Cardiac fibroblast (primary cell): ENCODE measurements at regions not wholly inside any gene's neighbourhood (a gene's known extent, or its start where the extent isn't known, plus 50 kb on each side); places are given as distances from the start of the nearest gene placed in this dataset.
"Not testable (repeated sequence)": the region's sequence is repeated elsewhere in the genome, so short reads cannot be mapped to it uniquely, and the experiment has no call there.

Source experiments
- DNase-seq, 2 donors: peaks; one replicate each; pipeline versions ENCODE4 v3.0.0 to v3.0.0-alpha.2; 2010; ENCODE audit warnings: low read depth in 2 of 2
- H3K4me3 ChIP-seq, 2 donors: replicated peaks in 1 of 2; 1 replicate in 1 of 2; 2 replicates in 1 of 2; pipeline ENCODE4 v1.5.1; 2011; ENCODE audit warnings: low read depth in 2 of 2, low read length in 2 of 2, mild to moderate bottlenecking in 2 of 2, moderate library complexity in 1 of 2
- TF ChIP-seq, protein P1 (sequence below): IDR thresholded peaks from one replicate; pipeline ENCODE4 v1.5.1; 2011; ENCODE audit warnings: low read depth, mild to moderate bottlenecking, low read length, inconsistent platforms

DNA sequence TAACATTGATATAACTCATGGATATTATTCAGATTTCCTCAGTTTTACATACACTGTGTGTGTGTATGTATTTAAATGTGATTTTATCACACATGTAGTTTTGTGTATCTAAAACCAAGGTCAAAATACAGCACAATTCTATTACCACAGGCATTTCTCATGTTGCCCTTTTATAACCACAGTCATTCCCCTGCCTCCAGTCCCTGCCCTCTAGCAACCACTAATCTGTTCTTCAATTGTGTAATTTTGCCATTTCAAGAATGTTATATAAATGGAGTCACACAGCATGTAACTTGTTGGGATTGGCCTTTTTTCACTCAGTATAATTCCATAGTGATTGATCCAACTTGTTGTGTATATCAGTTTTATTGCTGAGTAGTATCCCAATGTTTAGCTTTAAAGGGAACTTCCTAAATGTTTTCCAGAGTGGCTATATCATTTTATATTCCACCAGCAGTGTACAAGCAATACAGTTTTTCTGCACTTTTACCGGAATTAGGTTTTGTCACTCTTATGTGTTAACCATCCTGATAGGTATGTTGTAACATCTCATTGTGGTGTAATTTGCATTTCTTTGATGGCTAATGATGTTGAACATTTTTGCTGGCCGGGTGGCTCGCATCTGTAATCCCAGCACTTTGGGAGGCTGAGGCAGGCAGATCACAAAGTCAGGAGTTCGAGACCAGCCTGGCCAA lies 338.2 kb downstream of the SOX4 start:
- peak; percentile 34 to 59 for DNase-seq
- TF ChIP-seq, protein P1, sequence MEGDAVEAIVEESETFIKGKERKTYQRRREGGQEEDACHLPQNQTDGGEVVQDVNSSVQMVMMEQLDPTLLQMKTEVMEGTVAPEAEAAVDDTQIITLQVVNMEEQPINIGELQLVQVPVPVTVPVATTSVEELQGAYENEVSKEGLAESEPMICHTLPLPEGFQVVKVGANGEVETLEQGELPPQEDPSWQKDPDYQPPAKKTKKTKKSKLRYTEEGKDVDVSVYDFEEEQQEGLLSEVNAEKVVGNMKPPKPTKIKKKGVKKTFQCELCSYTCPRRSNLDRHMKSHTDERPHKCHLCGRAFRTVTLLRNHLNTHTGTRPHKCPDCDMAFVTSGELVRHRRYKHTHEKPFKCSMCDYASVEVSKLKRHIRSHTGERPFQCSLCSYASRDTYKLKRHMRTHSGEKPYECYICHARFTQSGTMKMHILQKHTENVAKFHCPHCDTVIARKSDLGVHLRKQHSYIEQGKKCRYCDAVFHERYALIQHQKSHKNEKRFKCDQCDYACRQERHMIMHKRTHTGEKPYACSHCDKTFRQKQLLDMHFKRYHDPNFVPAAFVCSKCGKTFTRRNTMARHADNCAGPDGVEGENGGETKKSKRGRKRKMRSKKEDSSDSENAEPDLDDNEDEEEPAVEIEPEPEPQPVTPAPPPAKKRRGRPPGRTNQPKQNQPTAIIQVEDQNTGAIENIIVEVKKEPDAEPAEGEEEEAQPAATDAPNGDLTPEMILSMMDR, result no peak
- no peak overlapping the region for H3K4me3 ChIP-seq

- no peak overlapping the region for H3K4me3 ChIP-seq
- TF ChIP-seq, protein P1, result no peak
- DNase-seq, result peak in 1 of 2 donors; percentile 30
Measured at GRCh38 chr6:21933351-21933750, 339.8 kb downstream of the SOX4 start.

- DNase-seq, result no peak
- no peak overlapping the region for H3K4me3 ChIP-seq
- TF ChIP-seq, protein P1, result no peak
Measured at GRCh38 chr6:21935142-21935541, 341.6 kb downstream of the SOX4 start.

DNA sequence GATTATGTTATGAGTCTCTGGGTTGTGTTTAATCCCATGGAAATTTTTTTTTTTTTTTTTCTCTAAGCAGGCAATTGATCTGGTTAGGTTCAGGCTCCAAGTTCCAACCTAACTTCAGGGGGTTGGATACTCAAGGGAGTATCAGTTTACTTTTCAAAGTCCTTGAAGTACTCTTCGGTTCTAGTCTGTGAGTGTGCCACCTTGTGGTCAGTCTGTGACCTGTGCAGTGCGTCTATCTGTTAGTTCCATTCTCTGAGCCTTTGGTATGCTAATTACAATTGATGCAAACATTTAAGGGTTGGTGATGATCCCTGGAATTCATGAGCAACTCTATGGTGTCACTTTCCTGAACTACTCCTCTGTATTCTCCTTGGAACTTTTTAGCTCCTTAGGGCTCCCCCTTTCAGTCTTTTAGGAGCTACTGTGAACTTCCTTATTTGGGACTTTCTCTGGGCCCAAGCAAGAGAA lies 342.0 kb downstream of the SOX4 start:
- peak; percentile 63 to 78 for DNase-seq

DNA sequence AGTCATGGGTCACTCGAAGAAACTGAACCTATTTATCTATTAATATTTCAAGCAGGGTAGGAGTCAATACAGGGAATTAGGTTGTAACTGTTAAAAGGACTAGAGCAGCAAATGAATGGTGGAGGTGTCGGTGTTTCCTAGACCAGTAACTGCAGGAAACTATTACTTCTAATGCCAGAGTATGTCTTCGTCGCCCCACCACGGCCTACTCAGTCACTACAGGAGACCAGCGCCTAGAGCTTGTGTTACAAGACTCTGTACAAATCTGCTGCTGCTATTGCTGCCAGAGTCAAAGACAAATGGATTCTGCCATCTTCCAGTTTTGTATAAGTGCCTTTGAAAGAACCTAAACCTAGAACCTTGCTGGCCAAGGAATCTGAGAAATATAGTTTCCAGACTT lies 343.9 kb downstream of the SOX4 start:
- no peak for DNase-seq
- H3K4me3 ChIP-seq, result no peak overlapping the region
- TF ChIP-seq, protein P1, result no peak

More for the DNA sequence above, 342.0 kb downstream of the SOX4 start:
- H3K4me3 ChIP-seq, result no peak overlapping the region
- TF ChIP-seq, protein P1, result peak; percentile 62

- not testable (repeated sequence) for DNase-seq
Measured at GRCh38 chr6:21939066-21939465, 345.5 kb downstream of the SOX4 start.

DNA sequence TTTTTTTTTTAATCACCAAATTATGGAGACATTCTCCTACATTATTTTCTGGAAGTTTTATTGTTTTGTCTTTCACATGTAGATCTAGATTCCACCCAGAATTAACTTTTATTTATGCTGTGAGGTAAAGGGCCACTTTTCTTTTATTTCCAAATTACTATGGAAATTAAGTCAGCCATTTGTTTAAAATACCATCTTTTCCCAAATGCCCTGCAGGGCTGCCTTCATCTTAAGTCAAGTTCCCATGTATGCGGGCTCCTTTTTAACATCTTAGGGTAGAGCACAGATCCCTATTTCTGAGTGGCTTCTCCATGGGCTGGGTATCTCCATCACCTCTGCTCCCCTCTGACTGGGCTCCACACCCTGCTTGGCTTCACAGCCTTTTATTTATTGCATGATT lies 348.4 kb downstream of the SOX4 start:
- DNase-seq, result no peak
- TF ChIP-seq, protein P1, result no peak
- no peak overlapping the region for H3K4me3 ChIP-seq

More at GRCh38 chr6:21939066-21939465, 345.5 kb downstream of the SOX4 start:
- not testable (repeated sequence) for H3K4me3 ChIP-seq
